HG03108 (cell line): ENCODE measurements at regions not wholly inside any gene's neighbourhood (a gene's known extent, or its start where the extent isn't known, plus 50 kb on each side); places are given as distances from the start of the nearest gene placed in this dataset.

ENCODE experiments used
- ATAC-seq: cut with Tn5 transposase; IDR thresholded peaks from one replicate; pipeline ENCODE4 v1.9.1; 2021; ENCODE audit warnings: moderate library complexity; ENCODE audit not compliant: unreplicated experiment

GRCh38 chr12:127205781-127206555 is 1061.0 kb upstream of the TMEM132C start:
- no peak for ATAC-seq

- ATAC-seq, result no peak
Observed at GRCh38 chr12:127209318-127209717, 1057.7 kb upstream of the TMEM132C start.

GRCh38 chr12:127214186-127214585 is 1052.8 kb upstream of the TMEM132C start:
- no peak for ATAC-seq

DNA sequence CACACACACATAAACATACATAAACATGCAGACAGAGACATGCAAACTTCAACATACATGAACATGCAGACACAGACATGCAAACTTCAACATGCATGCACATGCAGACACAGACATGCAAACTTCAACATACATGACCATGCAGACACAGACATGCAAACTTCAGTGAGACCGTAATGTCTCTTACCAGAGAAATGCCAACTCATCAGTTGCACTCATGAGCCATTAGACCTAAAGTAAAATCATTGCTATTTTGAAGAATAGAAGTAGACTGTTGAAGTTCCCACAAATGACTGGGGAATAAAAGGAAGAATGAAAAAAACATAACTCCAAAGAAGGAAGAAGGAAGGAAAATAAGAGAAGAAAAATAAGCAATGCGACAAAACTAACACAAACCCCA is 1044.0 kb upstream of the TMEM132C start:
- ATAC-seq, result no peak

GRCh38 chr12:127223731-127224130 is 1043.2 kb upstream of the TMEM132C start:
- no peak for ATAC-seq

DNA sequence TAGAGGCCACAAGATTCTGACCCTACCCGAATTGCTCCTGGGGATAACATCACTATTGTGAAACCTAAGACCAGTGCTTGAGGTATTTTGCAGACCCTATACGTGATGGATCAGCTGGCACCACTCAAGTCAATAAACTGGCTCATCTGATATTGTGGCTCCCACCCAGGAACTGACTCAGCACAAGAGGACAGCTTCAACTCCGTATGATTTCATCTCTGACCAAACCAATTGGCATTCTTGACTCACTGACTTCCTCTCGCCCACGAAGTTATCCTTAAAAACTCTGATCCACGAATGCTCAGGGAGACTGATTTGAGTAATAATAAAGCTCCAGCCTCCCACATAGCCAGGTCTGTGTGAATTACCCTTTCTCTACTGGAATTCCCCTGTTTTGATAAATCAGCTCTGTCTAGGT is 1036.1 kb upstream of the TMEM132C start:
- no peak for ATAC-seq

DNA sequence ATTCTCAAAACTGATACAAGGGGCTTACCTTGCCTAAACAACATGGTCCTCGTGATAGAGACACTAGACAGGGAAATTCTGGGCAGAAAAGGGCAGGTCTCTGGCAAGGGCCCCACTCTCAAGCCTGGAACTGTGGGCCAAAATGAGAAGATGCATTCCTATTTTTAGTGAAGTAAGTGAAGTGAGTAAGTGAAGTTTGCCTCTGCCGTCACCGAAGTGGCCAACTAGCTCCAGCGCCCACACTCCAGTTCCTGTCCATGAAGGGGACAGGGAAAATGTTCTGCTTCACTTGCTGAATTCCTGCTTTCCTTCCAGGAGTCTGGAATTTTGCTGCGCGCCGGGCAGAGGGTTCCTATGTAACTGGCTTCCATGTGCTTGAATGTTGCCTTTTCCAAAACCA is 1035.6 kb upstream of the TMEM132C start:
- ATAC-seq, result no peak

- ATAC-seq, result no peak
Observed at GRCh38 chr12:127233016-127233415, 1034.0 kb upstream of the TMEM132C start.

GRCh38 chr12:127235761-127236160 is 1031.2 kb upstream of the TMEM132C start:
- ATAC-seq, result no peak

- no peak for ATAC-seq
Observed at GRCh38 chr12:127236491-127236890, 1030.5 kb upstream of the TMEM132C start.

DNA sequence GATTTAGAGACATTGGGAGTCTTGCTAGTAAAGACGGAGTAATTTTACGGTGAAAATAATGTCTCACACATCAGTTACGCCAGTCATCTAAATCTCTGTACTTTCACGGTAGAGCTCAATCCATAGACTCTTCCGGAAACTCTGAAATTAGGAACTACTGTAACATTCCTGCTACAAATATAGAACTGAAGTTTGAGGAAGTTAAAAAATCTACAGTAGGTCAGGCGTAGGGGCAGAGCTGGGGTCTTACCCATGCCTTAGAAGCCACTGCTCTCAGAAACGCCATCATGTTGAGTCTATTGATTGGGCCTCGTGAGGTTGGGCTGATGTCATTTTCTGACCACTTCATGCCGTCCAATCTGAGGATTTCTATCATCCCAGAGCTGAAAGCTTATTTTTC is 1029.8 kb upstream of the TMEM132C start:
- no peak for ATAC-seq

GRCh38 chr12:127238107-127238506 is 1028.9 kb upstream of the TMEM132C start:
- no peak for ATAC-seq

- ATAC-seq, result no peak
Observed at GRCh38 chr12:127239781-127240180, 1027.2 kb upstream of the TMEM132C start.

DNA sequence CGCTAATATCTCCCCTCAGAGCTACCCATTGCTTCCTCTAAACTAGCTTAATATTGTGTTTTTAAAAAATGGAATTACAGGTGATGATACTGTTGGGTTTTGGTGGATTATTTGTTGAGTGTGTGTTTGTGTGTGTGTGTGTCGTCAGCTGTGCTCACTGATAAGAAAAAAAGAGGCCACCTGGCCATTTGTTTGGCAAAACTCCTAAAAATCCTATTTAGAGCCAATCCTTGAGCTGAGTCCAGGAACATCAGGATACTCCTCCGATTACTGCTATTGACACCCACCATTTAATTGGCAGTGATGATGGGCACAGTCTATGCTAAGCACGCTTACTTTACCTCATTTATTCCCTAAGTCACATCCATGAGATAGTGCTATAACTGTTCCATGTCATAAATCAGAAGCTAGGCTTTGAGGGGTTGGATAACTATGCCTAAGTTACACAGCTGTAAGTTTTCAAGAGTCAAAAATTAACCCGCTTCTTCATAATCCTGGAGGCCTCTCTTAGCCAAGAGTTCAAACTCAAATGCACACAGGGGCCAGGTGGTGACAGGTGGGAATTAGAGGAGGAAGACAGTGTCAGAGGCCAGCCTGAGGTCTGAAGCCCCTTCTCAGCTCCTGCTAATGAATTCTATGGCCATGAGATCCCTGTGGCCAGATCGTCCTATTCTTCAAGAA is 1026.6 kb upstream of the TMEM132C start:
- no peak for ATAC-seq

DNA sequence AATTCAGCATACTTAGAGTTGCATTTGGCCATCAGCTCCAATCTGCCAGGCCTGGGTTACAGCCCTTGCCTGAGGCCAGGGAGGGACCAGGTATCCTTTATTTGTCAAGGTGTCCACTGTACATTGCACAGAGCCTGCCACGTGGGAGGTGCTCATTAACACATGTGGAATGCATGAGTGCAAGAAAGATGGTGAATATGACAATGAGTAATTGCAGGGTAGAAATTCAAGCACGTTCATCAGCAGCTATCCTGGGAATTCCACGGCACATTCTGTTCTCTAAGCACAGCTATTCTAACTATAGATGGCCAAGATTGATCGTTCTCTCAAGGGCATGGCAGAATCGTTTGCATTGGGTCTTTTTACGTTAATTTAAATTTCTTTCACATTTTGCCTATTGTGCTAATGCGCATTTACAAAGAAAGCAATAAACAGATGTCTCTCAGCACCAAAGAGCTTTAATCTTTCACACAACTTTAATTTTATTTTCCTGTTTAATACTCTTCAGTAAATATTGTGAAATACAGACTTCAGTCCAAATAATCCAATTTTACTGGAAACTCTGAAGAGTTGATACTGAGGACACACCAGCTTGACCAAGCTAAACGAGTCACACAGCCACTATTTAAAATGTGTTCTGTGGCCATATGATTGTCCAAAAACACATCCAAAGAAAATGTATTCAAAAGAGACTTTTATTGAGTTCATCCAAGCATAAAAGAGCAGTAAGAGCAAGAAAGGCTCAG is 1025.7 kb upstream of the TMEM132C start:
- ATAC-seq, result no peak

GRCh38 chr12:127245009-127245408 is 1022.0 kb upstream of the TMEM132C start:
- no peak for ATAC-seq

DNA sequence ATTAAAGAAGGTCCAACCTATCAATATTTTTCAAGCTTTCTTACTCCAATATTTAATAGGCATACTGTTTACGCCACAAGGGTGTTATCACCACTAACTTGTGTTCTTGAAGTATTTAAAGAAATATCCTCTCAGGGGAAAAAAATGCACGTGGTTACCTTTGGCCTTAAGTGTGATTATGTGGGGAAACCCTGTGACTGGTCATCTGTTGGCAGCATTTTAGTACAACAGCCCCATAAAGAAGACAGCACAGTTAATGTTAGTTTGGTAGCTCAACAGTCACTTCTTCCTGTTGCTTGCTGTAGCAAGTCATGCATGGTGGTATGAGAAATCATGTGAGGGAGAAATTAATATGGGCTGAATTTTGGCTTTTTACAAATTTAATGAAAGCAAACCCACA is 1021.5 kb upstream of the TMEM132C start:
- ATAC-seq, result no peak

GRCh38 chr12:127247937-127248336 is 1019.0 kb upstream of the TMEM132C start:
- ATAC-seq, result no peak

DNA sequence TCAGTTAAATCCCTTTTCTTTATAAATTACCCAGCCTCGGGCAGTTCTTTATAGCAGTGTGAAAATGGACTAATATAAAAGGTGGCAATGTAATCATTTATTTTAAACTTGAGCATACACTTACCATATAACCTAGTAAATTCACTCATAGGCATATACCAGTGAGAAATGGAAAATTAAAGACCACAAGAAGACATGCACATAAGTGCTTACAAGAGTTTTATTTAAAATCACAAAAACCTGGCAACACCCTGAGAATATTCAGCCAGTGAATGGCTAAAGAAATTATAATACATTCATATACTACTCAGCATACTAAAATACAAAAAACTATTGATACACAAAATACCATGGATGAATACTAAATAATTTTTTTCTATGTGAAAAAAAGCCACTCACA is 1017.5 kb upstream of the TMEM132C start:
- ATAC-seq, result no peak

DNA sequence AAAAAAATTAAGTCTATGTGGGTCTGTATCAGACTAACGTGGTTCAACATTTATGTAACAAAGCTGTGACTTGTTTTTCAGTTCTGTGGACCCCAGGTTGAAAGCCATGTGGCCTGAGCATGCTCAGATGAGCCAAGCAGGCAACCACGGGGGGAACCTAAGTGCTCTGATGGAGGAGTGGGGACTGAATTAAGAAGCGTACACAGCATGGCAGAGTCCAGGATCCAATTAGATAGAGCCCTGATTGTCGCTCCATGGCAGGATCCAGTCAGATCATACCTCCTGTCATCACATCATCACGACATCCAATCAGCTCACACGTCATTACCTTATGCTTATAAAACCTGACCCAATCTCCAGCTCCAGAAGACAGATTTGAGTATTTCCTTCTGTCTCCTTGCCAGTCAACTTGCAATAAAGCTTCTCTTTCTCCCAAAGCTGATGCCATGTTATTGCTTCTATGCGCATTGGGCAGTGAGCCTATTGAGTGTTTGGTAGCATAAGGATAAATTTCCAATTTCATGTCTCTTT is 1013.1 kb upstream of the TMEM132C start:
- no peak for ATAC-seq

DNA sequence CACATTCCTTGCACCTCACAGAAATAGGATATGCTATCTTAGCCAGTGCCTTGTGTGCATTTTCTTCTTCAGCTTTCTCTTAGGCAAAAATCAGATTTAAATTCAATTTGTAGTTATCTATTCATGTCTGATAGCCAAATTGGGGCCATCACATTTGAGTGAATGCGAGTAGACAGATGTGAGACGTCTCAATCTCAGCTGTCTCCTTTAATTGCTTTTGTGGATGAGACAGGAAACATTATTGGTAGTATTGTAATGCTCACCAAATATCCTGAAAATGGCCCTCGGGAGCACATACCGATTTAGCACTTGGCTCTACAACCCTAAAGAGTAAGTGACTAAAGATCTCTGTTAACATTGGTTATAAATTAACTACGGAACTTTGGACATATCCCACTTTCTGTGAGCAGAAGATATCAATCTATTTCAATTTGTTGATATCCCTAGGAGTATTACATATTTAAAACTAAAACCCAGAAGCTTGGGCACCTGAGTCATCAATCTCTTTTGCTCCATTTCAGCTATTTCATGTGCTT is 1012.5 kb upstream of the TMEM132C start:
- no peak for ATAC-seq
